HepG2 (cell line): ENCODE measurements at regions not wholly inside any gene's neighbourhood (a gene's known extent, or its start where the extent isn't known, plus 50 kb on each side); places are given as distances from the start of the nearest gene placed in this dataset.

Source experiments
- ATAC-seq: fragments of 200-7000 bp; cut with Tn5 transposase; 3 replicates; pipeline ENCODE4 v1.9.1; 2020; ENCODE audit warnings: mild to moderate bottlenecking, moderate library complexity
- BruUV-seq: library from RNA; stranded (reverse); fragments of 400-500 nt; replicated peaks from 2 replicates; lab custom pipeline; 2021; lab: Mats Ljungman, UMichigan
- CTCF ChIA-PET: fragments of 300-600 bp; formaldehyde crosslinking; extraction: SDS; loops from one replicate; lab custom pipeline; 2021; ENCODE audit warnings: low total read pairs, inconsistent platforms, low intra/inter-chr PET ratio; lab: Yijun Ruan, JAX
- POLR2A ChIA-PET: fragments of 350-600 bp; sonication (Branson Sonifier 250); formaldehyde crosslinking; loops from one replicate; lab custom pipeline; 2020; ENCODE audit warnings: antibody characterized with exemption, inconsistent platforms; lab: Yijun Ruan, JAX
- DNase-seq: peaks from one replicate; pipeline ENCODE4 v3.0.0-alpha.2; 2015; ENCODE audit warnings: low spot score
- FAIRE-seq: peaks from 3 replicates; lab custom pipeline; 2011; peaks lifted over from hg19 to GRCh38; lab: Jason Lieb, UNC
- H2AFZ ChIP-seq: one replicate; pipeline ENCODE4 v1.6.1; 2011; ENCODE audit warnings: low read length, inconsistent platforms
- H3K27ac ChIP-seq: fragments of 300-600 bp; 3 replicates; pipeline ENCODE4 v1.8.0; 2011; ENCODE audit warnings: mixed run types, mild to moderate bottlenecking, mixed read lengths, low read length, inconsistent platforms; ENCODE audit not compliant: insufficient read depth; ENCODE audit errors: extremely low read length
- H3K27me3 ChIP-seq, 2 experiments: fragments of 200-600 bp in 1 of 2; 2 replicates in 1 of 2; 3 replicates in 1 of 2; pipeline versions ENCODE4 v1.6.0 to v1.8.0; 2011; ENCODE audit warnings: low read length in 2 of 2, mild to moderate bottlenecking in 2 of 2, moderate library complexity in 2 of 2, inconsistent platforms in 1 of 2; ENCODE audit not compliant: insufficient read depth in 2 of 2, control insufficient read depth in 1 of 2
- H3K36me3 ChIP-seq, 2 experiments: fragments of 200-600 bp in 1 of 2; replicated peaks in 1 of 2; 2 replicates in 1 of 2; 3 replicates in 1 of 2; pipeline versions ENCODE4 v1.5.1 to v1.8.0; 2011; ENCODE audit warnings: low read length in 2 of 2, inconsistent platforms in 1 of 2; ENCODE audit not compliant: insufficient read depth in 2 of 2, control insufficient read depth in 1 of 2
- H3K4me1 ChIP-seq: 2 replicates; pipeline ENCODE4 v1.5.1; 2012; ENCODE audit warnings: low read length, inconsistent platforms; ENCODE audit not compliant: insufficient read depth
- H3K4me2 ChIP-seq: 2 replicates; pipeline ENCODE4 v1.6.0; 2011; ENCODE audit warnings: low read depth, low read length, inconsistent platforms
- H3K4me3 ChIP-seq, 3 experiments: fragments of 200-600 bp in 1 of 3; sonication (generic), shearing (Covaris generic) in 1 of 3; replicated peaks in 1 of 3; 2 replicates each; pipeline ENCODE4 v1.5.1; 2011 to 2016; ENCODE audit warnings: low read length in 3 of 3, inconsistent platforms in 2 of 3, low read depth in 2 of 3, mild to moderate bottlenecking in 2 of 3, control low read depth in 1 of 3, mixed read lengths in 1 of 3; ENCODE audit not compliant: insufficient read depth in 1 of 3
- H3K79me2 ChIP-seq: one replicate; pipeline ENCODE4 v1.6.1; 2011; ENCODE audit warnings: low read length, inconsistent platforms; ENCODE audit not compliant: insufficient read depth
- H3K9ac ChIP-seq: 2 replicates; pipeline ENCODE4 v1.6.0; 2011; ENCODE audit warnings: mild to moderate bottlenecking, low read depth, low read length, inconsistent platforms; ENCODE audit not compliant: insufficient read depth
- H3K9me3 ChIP-seq: 2 replicates; pipeline ENCODE4 v1.5.1; 2012; ENCODE audit warnings: mild to moderate bottlenecking, low read length
- H4K20me1 ChIP-seq: 2 replicates; pipeline ENCODE4 v1.6.0; 2011; ENCODE audit warnings: inconsistent platforms, mild to moderate bottlenecking, low read length, moderate library complexity; ENCODE audit not compliant: insufficient read depth
- ATM ChIP-seq: fragments of 450-650 bp; IDR thresholded peaks from 2 replicates; pipeline ENCODE4 v1.7.1; 2017; ENCODE audit warnings: mild to moderate bottlenecking, borderline replicate concordance
- ELF1 ChIP-seq: sonication (generic); formaldehyde crosslinking; IDR thresholded peaks from 2 replicates; pipeline ENCODE4 v1.4.0; 2020; ENCODE audit warnings: missing genetic modification reagents
- ETV5 ChIP-seq: IDR thresholded peaks from 2 replicates; pipeline ENCODE4 v1.6.1; 2018; ENCODE audit warnings: missing biosample characterization, missing genetic modification reagents, inconsistent platforms, borderline replicate concordance
- EZH2 ChIP-seq: conservative IDR thresholded peaks from 2 replicates; pipeline ENCODE4 v1.6.1; 2012; ENCODE audit warnings: mild to moderate bottlenecking, low read depth, low read length, moderate library complexity
- HCFC1 ChIP-seq: fragments of 150-350 bp; IDR thresholded peaks from 2 replicates; pipeline ENCODE4 v1.6.1; 2014; ENCODE audit warnings: low read depth, low read length
- HDAC2 ChIP-seq: sonication (generic); formaldehyde crosslinking; IDR thresholded peaks from 2 replicates; pipeline ENCODE4 v1.4.0; 2020; ENCODE audit warnings: missing genetic modification reagents
- MAF1 ChIP-seq: sonication (generic); formaldehyde crosslinking; IDR thresholded peaks from 2 replicates; pipeline ENCODE4 v1.5.0; 2020; ENCODE audit warnings: missing genetic modification reagents, borderline replicate concordance
- NRL ChIP-seq: sonication (generic); formaldehyde crosslinking; IDR thresholded peaks from 2 replicates; pipeline ENCODE4 v1.5.0; 2020; ENCODE audit warnings: missing genetic modification reagents, mild to moderate bottlenecking, moderate library complexity, borderline replicate concordance
- POLR2G ChIP-seq: fragments of 200-400 bp; formaldehyde crosslinking; IDR thresholded peaks from 2 replicates; pipeline ENCODE4 v1.6.1; 2018; ENCODE audit warnings: mild to moderate bottlenecking, low read depth, low read length, moderate library complexity
- RARA ChIP-seq: IDR thresholded peaks from 2 replicates; pipeline ENCODE4 v1.6.1; 2016; ENCODE audit warnings: missing genetic modification reagents, missing compliant biosample characterization
- ZNF160 ChIP-seq: sonication (generic); formaldehyde crosslinking; IDR thresholded peaks from 2 replicates; pipeline ENCODE4 v1.8.0; 2022; ENCODE audit warnings: mild to moderate bottlenecking, inconsistent platforms, missing genetic modification reagents
- WGBS: methylation state at CpG from one replicate; pipeline ENCODE4 v1.1.6; 2017; ENCODE audit warnings: low lambda C conversion rate; 5-methylcytosine and 5-hydroxymethylcytosine counted together
- in situ Hi-C: cut with HindIII; loops from 2 replicates; pipeline ENCODE4 v1.10.0; 2017; ENCODE audit warnings: low pct_unique_long_range_greater_than_20kb; ENCODE audit not compliant: extremely low pct_ligation_motif_present
- intact Hi-C: fragments of 100-400 bp; cut with micrococcal nuclease; formaldehyde crosslinking; loops from one replicate; pipeline ENCODE4 v1.10.0; 2022; ENCODE audit not compliant: unreplicated experiment
- TF ChIP-seq, protein P1 (sequence below): IDR thresholded peaks from 2 replicates; pipeline ENCODE4 v1.6.1; 2016; ENCODE audit warnings: missing genetic modification reagents, missing compliant biosample characterization

- H3K9ac ChIP-seq, result no peak overlapping the region
- ChIA-PET POLR2A (no interaction called here), CTCF (no interaction called here)
- H3K4me1 ChIP-seq, result no peaks in the 10 kb centered on the region
- H3K9me3 ChIP-seq, result no peaks in the 10 kb centered on the region
- TF ChIP-seq POLR2G (no peak), MAF1 (no peak), ZNF160 (no peak), NRL (CRISPR knock-in tag) (no peak), RARA (no peak), HCFC1 (no peak), ELF1 (no peak), ATM (no peak), EZH2 (no peak), HDAC2 (CRISPR knock-in tag) (no peak), ETV5 (CRISPR knock-in tag) (no peak)
- TF ChIP-seq, protein P1, sequence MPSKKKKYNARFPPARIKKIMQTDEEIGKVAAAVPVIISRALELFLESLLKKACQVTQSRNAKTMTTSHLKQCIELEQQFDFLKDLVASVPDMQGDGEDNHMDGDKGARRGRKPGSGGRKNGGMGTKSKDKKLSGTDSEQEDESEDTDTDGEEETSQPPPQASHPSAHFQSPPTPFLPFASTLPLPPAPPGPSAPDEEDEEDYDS (CRISPR knock-in tag), result no peak
- DNase-seq, result no peak
- ATAC-seq, result no peak
- FAIRE-seq, result no peak
- H3K4me3 ChIP-seq, result no peak overlapping the region
- no peak overlapping the region for H2AFZ ChIP-seq
- 34% methylated on average over 10 of the region's 10 CpGs for WGBS
- intact Hi-C loops, result no loop called here
- H3K4me2 ChIP-seq, result no peak overlapping the region
- H3K79me2 ChIP-seq, result no peaks in the 10 kb centered on the region
- no peak overlapping the region for H3K27ac ChIP-seq
- H3K27me3 ChIP-seq, result 0 out of 5 replicates have a peak, but pooled peaks cover 0 to 3% of the 10 kb centered on the region in 2 experiments
- H3K36me3 ChIP-seq, result no peaks in the 10 kb centered on the region
- BruUV-seq, result no TSS peak
- no peaks in the 10 kb centered on the region for H4K20me1 ChIP-seq
- in situ Hi-C loops, result no loop called here
These were observed 218.4 kb downstream of the GATA3 start for GRCh38 chr10:8272794-8273425.
